OCI-LY1 (cell line): ENCODE measurements at regions not wholly inside any gene's neighbourhood (a gene's known extent, or its start where the extent isn't known, plus 50 kb on each side); places are given as distances from the start of the nearest gene placed in this dataset.

Experiments used
- H2AFZ ChIP-seq: fragments of 200-600 bp; sonication (generic), shearing (Covaris generic); 2 replicates; pipeline ENCODE4 v1.6.0; 2014; ENCODE audit warnings: antibody characterized with exemption, mild to moderate bottlenecking, low read length
- H3F3A ChIP-seq: fragments of 200-600 bp; sonication (generic), shearing (Covaris generic); 2 replicates; pipeline ENCODE4 v1.6.0; 2014; ENCODE audit warnings: mild to moderate bottlenecking, antibody characterized with exemption, low read length, moderate library complexity; ENCODE audit not compliant: insufficient read depth
- H3K27ac ChIP-seq: fragments of 200-600 bp; sonication (generic); 2 replicates; pipeline ENCODE4 v1.5.1; 2014; ENCODE audit warnings: low read length, mixed run types, mild to moderate bottlenecking, low read depth; ENCODE audit not compliant: poor library complexity, severe bottlenecking
- H3K27me3 ChIP-seq: fragments of 200-600 bp; sonication (generic); 2 replicates; pipeline ENCODE4 v1.6.0; 2014; ENCODE audit warnings: antibody characterized with exemption, mild to moderate bottlenecking, low read length, moderate library complexity; ENCODE audit not compliant: insufficient read depth
- H3K36me3 ChIP-seq: fragments of 200-600 bp; sonication (generic); 2 replicates; pipeline ENCODE4 v1.6.1; 2014; ENCODE audit warnings: mild to moderate bottlenecking, antibody characterized with exemption, low read length, moderate library complexity, mixed read lengths; ENCODE audit not compliant: insufficient read depth
- H3K4me1 ChIP-seq: fragments of 200-600 bp; sonication (generic); 2 replicates; pipeline ENCODE4 v1.5.1; 2014; ENCODE audit warnings: mild to moderate bottlenecking, low read length, moderate library complexity; ENCODE audit not compliant: insufficient read depth, severe bottlenecking
- H3K4me2 ChIP-seq: fragments of 200-600 bp; sonication (generic), shearing (Covaris generic); 2 replicates; pipeline ENCODE4 v1.6.1; 2014; ENCODE audit warnings: low read length
- H3K4me3 ChIP-seq: fragments of 200-600 bp; sonication (generic); 2 replicates; pipeline ENCODE4 v1.5.1; 2014; ENCODE audit warnings: low read length, low read depth, mild to moderate bottlenecking, mixed read lengths; ENCODE audit not compliant: poor library complexity, severe bottlenecking
- H3K79me2 ChIP-seq: fragments of 200-600 bp; shearing (Covaris generic); 2 replicates; pipeline ENCODE4 v1.6.1; 2016; ENCODE audit warnings: mixed run types, low read length, mixed read lengths; ENCODE audit not compliant: insufficient read depth
- H3K9ac ChIP-seq: fragments of 200-600 bp; sonication (generic), shearing (Covaris generic); 2 replicates; pipeline ENCODE4 v1.6.1; 2014; ENCODE audit warnings: mild to moderate bottlenecking, low read length, mixed read lengths
- H3K9me2 ChIP-seq: fragments of 200-600 bp; sonication (generic), shearing (Covaris generic); 2 replicates; pipeline ENCODE4 v1.6.1; 2014; ENCODE audit warnings: low read depth, mild to moderate bottlenecking, low read length, mixed read lengths
- H3K9me3 ChIP-seq: fragments of 200-600 bp; shearing (Covaris generic); 2 replicates; pipeline ENCODE4 v1.6.1; 2014; ENCODE audit warnings: low read length, mixed read lengths
- H4K20me1 ChIP-seq: fragments of 200-600 bp; sonication (generic), shearing (Covaris generic); 2 replicates; pipeline ENCODE4 v1.6.0; 2016; ENCODE audit warnings: mild to moderate bottlenecking, low read length; ENCODE audit not compliant: insufficient read depth
- CTCF ChIP-seq: fragments of 200-600 bp; sonication (generic), shearing (Covaris generic); IDR thresholded peaks from 2 replicates; pipeline ENCODE4 v1.5.1; 2017; ENCODE audit warnings: mild to moderate bottlenecking, antibody characterized with exemption, low read length, moderate library complexity, mixed read lengths
- EZH2 ChIP-seq: fragments of 200-600 bp; sonication (generic), shearing (Covaris generic); IDR thresholded peaks from 2 replicates; pipeline ENCODE4 v1.8.0; 2017; ENCODE audit warnings: borderline replicate concordance, mixed run types, mild to moderate bottlenecking, antibody characterized with exemption, low read length, moderate library complexity, mixed read lengths

- Histone ChIP-seq H3K27ac (no peak overlapping the region), H3K9ac (no peak overlapping the region), H3K4me1 (no peaks in the 10 kb centered on the region), H3K9me3 (no peaks in the 10 kb centered on the region), H3K36me3 (no peaks in the 10 kb centered on the region), H4K20me1 (no peaks in the 10 kb centered on the region), H3K27me3 (no peaks in the 10 kb centered on the region), H3K79me2 (no peaks in the 10 kb centered on the region), H3F3A (no peaks in the 10 kb centered on the region), H2AFZ (no peak overlapping the region), H3K4me3 (no peak overlapping the region), H3K4me2 (no peak overlapping the region), H3K9me2 (no peaks in the 10 kb centered on the region)
- TF ChIP-seq EZH2 (no peak), CTCF (no peak)
Observed at GRCh38 chr20:18985551-18985950, 172.0 kb downstream of the SCP2D1 start.

- Histone ChIP-seq H3K36me3 (no peaks in the 10 kb centered on the region), H3K79me2 (no peaks in the 10 kb centered on the region), H2AFZ (no peak overlapping the region), H3K4me1 (no peaks in the 10 kb centered on the region), H3F3A (no peaks in the 10 kb centered on the region), H3K9me2 (no peaks in the 10 kb centered on the region), H3K4me3 (no peak overlapping the region), H3K27ac (no peak overlapping the region), H3K4me2 (no peak overlapping the region), H3K9ac (no peak overlapping the region), H3K9me3 (no peaks in the 10 kb centered on the region), H4K20me1 (no peaks in the 10 kb centered on the region), H3K27me3 (no peaks in the 10 kb centered on the region)
- no peak for TF ChIP-seq CTCF
- TF ChIP-seq EZH2: no peak
Observed at GRCh38 chr20:18986146-18986830, 172.7 kb downstream of the SCP2D1 start.

- H3K9me2 ChIP-seq: no peaks in the 10 kb centered on the region
- H4K20me1 ChIP-seq: no peaks in the 10 kb centered on the region
- H3K27me3 ChIP-seq: no peaks in the 10 kb centered on the region
- no peak overlapping the region for H3K4me2 ChIP-seq
- no peak overlapping the region for H3K4me3 ChIP-seq
- H3K9me3 ChIP-seq: no peaks in the 10 kb centered on the region
- H3K9ac ChIP-seq: no peak overlapping the region
- H3K27ac ChIP-seq: no peak overlapping the region
- H3K4me1 ChIP-seq: no peaks in the 10 kb centered on the region
- no peak overlapping the region for H2AFZ ChIP-seq
- TF ChIP-seq CTCF: no peak
- no peak for TF ChIP-seq EZH2
- H3K79me2 ChIP-seq: no peaks in the 10 kb centered on the region
- no peaks in the 10 kb centered on the region for H3K36me3 ChIP-seq
- no peaks in the 10 kb centered on the region for H3F3A ChIP-seq
Observed at GRCh38 chr20:18986895-18987580, 173.5 kb downstream of the SCP2D1 start.
